Fibroblast of skin of scalp (primary cell): ENCODE measurements at regions not wholly inside any gene's neighbourhood (a gene's known extent, or its start where the extent isn't known, plus 50 kb on each side); places are given as distances from the start of the nearest gene placed in this dataset.

Experiments used
- DNase-seq: peaks from one replicate; pipeline ENCODE4 v3.0.0-alpha.2; 2013

GRCh38 chr20:43241057-43241702 is 51.5 kb upstream of the PTPRT start:
- DNase-seq: no peak
